GM21529 (cell line): ENCODE measurements at regions not wholly inside any gene's neighbourhood (a gene's known extent, or its start where the extent isn't known, plus 50 kb on each side); places are given as distances from the start of the nearest gene placed in this dataset.
"Not testable (repeated sequence)": the region's sequence is repeated elsewhere in the genome, so short reads cannot be mapped to it uniquely, and the experiment has no call there.

Experiments
- ATAC-seq: cut with Tn5 transposase; IDR thresholded peaks from one replicate; pipeline ENCODE4 v1.9.1; 2021; ENCODE audit not compliant: unreplicated experiment

- no peak for ATAC-seq
These were observed 1120.0 kb upstream of the CDH10 start for GRCh38 chr5:25764733-25765132.

GRCh38 chr5:25763781-25764180, 1119.0 kb upstream of the CDH10 start:
- no peak for ATAC-seq

- no peak for ATAC-seq
These were observed 1110.1 kb upstream of the CDH10 start for GRCh38 chr5:25754895-25755294.

GRCh38 chr5:25744908-25745307, 1100.1 kb upstream of the CDH10 start:
- no peak for ATAC-seq

GRCh38 chr5:25716680-25717079, 1071.9 kb upstream of the CDH10 start:
- ATAC-seq: no peak

- no peak for ATAC-seq
These were observed 1068.5 kb upstream of the CDH10 start for GRCh38 chr5:25713259-25713658.

- ATAC-seq: no peak
These were observed 1062.3 kb upstream of the CDH10 start for GRCh38 chr5:25707093-25707492.

- no peak for ATAC-seq
These were observed 1057.2 kb upstream of the CDH10 start for GRCh38 chr5:25701936-25702335.

GRCh38 chr5:25694801-25695200, 1050.0 kb upstream of the CDH10 start:
- ATAC-seq: no peak

GRCh38 chr5:25688156-25688555, 1043.4 kb upstream of the CDH10 start:
- ATAC-seq: peak; percentile 48

GRCh38 chr5:25669645-25670401, 1025.0 kb upstream of the CDH10 start:
- no peak for ATAC-seq

- ATAC-seq: no peak
These were observed 1017.8 kb upstream of the CDH10 start for GRCh38 chr5:25662610-25663009.

GRCh38 chr5:25650316-25650715, 1005.5 kb upstream of the CDH10 start:
- ATAC-seq: not testable (repeated sequence)

- no peak for ATAC-seq
These were observed 1005.0 kb upstream of the CDH10 start for GRCh38 chr5:25649628-25650265.

GRCh38 chr5:25646421-25647341, 1001.9 kb upstream of the CDH10 start:
- no peak for ATAC-seq

- no peak for ATAC-seq
These were observed 996.3 kb upstream of the CDH10 start for GRCh38 chr5:25641124-25641523.

GRCh38 chr5:25619273-25619672, 974.5 kb upstream of the CDH10 start:
- no peak for ATAC-seq

- ATAC-seq: no peak
These were observed 974.0 kb upstream of the CDH10 start for GRCh38 chr5:25618821-25619220.

- no peak for ATAC-seq
These were observed 969.7 kb upstream of the CDH10 start for GRCh38 chr5:25614466-25614865.

- ATAC-seq: no peak
These were observed 959.9 kb upstream of the CDH10 start for GRCh38 chr5:25604681-25605080.

- no peak for ATAC-seq
These were observed 934.3 kb upstream of the CDH10 start for GRCh38 chr5:25579111-25579510.

GRCh38 chr5:25573691-25574090, 928.9 kb upstream of the CDH10 start:
- no peak for ATAC-seq
